Keratinocyte (primary cell): ENCODE measurements at regions not wholly inside any gene's neighbourhood (a gene's known extent, or its start where the extent isn't known, plus 50 kb on each side); places are given as distances from the start of the nearest gene placed in this dataset.

Experiments used
- DNase-seq: peaks from one replicate; pipeline ENCODE4 v3.0.0-alpha.2; 2011; ENCODE audit warnings: low read depth, missing footprints, low spot score
- FAIRE-seq: peaks from 2 replicates; lab custom pipeline; 2011; peaks lifted over from hg19 to GRCh38; lab: Jason Lieb, UNC
- H2AFZ ChIP-seq: 2 replicates; pipeline ENCODE4 v1.6.0; 2012; ENCODE audit warnings: low read length, control low read depth, inconsistent platforms; ENCODE audit not compliant: control insufficient read depth
- H3K27ac ChIP-seq: 2 replicates; pipeline ENCODE4 v1.5.1; 2011; ENCODE audit warnings: low read length; ENCODE audit not compliant: control insufficient read depth, insufficient read depth
- H3K27me3 ChIP-seq: 3 replicates; pipeline ENCODE4 v1.6.0; 2011; ENCODE audit warnings: low read length; ENCODE audit not compliant: control insufficient read depth, insufficient read depth; ENCODE audit errors: extremely low read depth
- H3K36me3 ChIP-seq, 2 experiments: 2 replicates in 1 of 2; 3 replicates in 1 of 2; pipeline ENCODE4 v1.5.1; 2011; ENCODE audit warnings: low read length in 2 of 2, mild to moderate bottlenecking in 1 of 2; ENCODE audit not compliant: control insufficient read depth in 2 of 2, insufficient read depth in 2 of 2; ENCODE audit errors: extremely low read depth in 1 of 2
- H3K4me1 ChIP-seq: 3 replicates; pipeline ENCODE4 v1.5.1; 2011; ENCODE audit warnings: low read length; ENCODE audit not compliant: control insufficient read depth, insufficient read depth; ENCODE audit errors: extremely low read depth
- H3K4me2 ChIP-seq: 3 replicates; pipeline ENCODE4 v1.6.0; 2011; ENCODE audit warnings: low read depth, low read length; ENCODE audit not compliant: control insufficient read depth, insufficient read depth; ENCODE audit errors: extremely low read depth
- H3K4me3 ChIP-seq, 3 experiments: fragments of 200-600 bp in 1 of 3; sonication (generic) in 1 of 3; 2 replicates in 2 of 3; 3 replicates in 1 of 3; pipeline ENCODE4 v1.5.1; 2011 to 2016; ENCODE audit warnings: low read length in 3 of 3, mild to moderate bottlenecking in 3 of 3, control low read depth in 2 of 3, inconsistent platforms in 1 of 3, low read depth in 1 of 3, mixed read lengths in 1 of 3, mixed run types in 1 of 3, moderate library complexity in 1 of 3; ENCODE audit not compliant: control insufficient read depth in 2 of 3, insufficient read depth in 2 of 3; ENCODE audit errors: extremely low read depth in 1 of 3
- H3K79me2 ChIP-seq: 2 replicates; pipeline ENCODE4 v1.6.0; 2012; ENCODE audit warnings: low read length; ENCODE audit not compliant: control insufficient read depth, insufficient read depth
- H3K9ac ChIP-seq: 3 replicates; pipeline ENCODE4 v1.6.0; 2011; ENCODE audit warnings: low read length; ENCODE audit not compliant: control insufficient read depth, insufficient read depth; ENCODE audit errors: extremely low read depth
- H3K9me1 ChIP-seq: 3 replicates; pipeline ENCODE4 v1.6.0; 2011; ENCODE audit warnings: low read length; ENCODE audit not compliant: control insufficient read depth, insufficient read depth; ENCODE audit errors: extremely low read depth
- H3K9me3 ChIP-seq: 2 replicates; pipeline ENCODE4 v1.5.1; 2012; ENCODE audit warnings: low read depth, low read length; ENCODE audit not compliant: control insufficient read depth
- H4K20me1 ChIP-seq: 3 replicates; pipeline ENCODE4 v1.6.0; 2011; ENCODE audit warnings: low read length; ENCODE audit not compliant: control insufficient read depth, insufficient read depth; ENCODE audit errors: extremely low read depth
- CTCF ChIP-seq, 3 experiments: IDR thresholded peaks in 1 of 3; conservative IDR thresholded peaks in 1 of 3; optimal IDR thresholded peaks in 1 of 3; 2 replicates in 2 of 3; 3 replicates in 1 of 3; pipeline versions ENCODE3 to v1.5.1; 2011; ENCODE audit warnings: low read length in 3 of 3, mild to moderate bottlenecking in 3 of 3, moderate library complexity in 2 of 3, control low read depth in 1 of 3, inconsistent platforms in 1 of 3; ENCODE audit not compliant: insufficient read depth in 2 of 3; ENCODE audit errors: extremely low read depth in 1 of 3
- EZH2 ChIP-seq: IDR thresholded peaks from one replicate; pipeline ENCODE4 v1.6.1; 2012; ENCODE audit warnings: inconsistent platforms, mild to moderate bottlenecking, low read length, moderate library complexity
- dilution Hi-C: fragments of 300-500 bp; cut with MboI; formaldehyde crosslinking; loops from one replicate; pipeline ENCODE4 v1.7.0; 2020; ENCODE audit warnings: low sequenced_read_pairs; ENCODE audit not compliant: extremely low pct_ligation_motif_present

- dilution Hi-C loops = no loop called here
- H3K79me2 ChIP-seq = no peaks in the 10 kb centered on the region
- H3K9me1 ChIP-seq = no peaks in the 10 kb centered on the region
Observed at GRCh38 chr13:54949735-54950134, 1921.1 kb downstream of the OLFM4 start.

GRCh38 chr13:54950546-54950945 lies 1921.9 kb downstream of the OLFM4 start:
- DNase-seq = no peak
- Histone ChIP-seq H3K79me2 (no peaks in the 10 kb centered on the region), H2AFZ (no peak overlapping the region), H3K27ac (no peak overlapping the region), H3K36me3 (no peaks in the 10 kb centered on the region), H3K9me1 (no peaks in the 10 kb centered on the region), H3K9ac (no peak overlapping the region), H3K4me3 (no peak overlapping the region), H3K27me3 (no peaks in the 10 kb centered on the region), H3K4me1 (no peaks in the 10 kb centered on the region), H3K9me3 (no peaks in the 10 kb centered on the region), H4K20me1 (no peaks in the 10 kb centered on the region), H3K4me2 (no peak overlapping the region)
- TF ChIP-seq CTCF (optimal IDR thresholded peaks at IDR 0.05 in 1 of 3, IDR thresholded peaks at IDR 0.05 in 1 of 3, conservative IDR thresholded peaks at IDR 0.05 in 1 of 3; ENCODE audit: extremely low read depth in 1 of 3, insufficient read depth in 2 of 3, low read length in 3 of 3) (peak in 1 of 3 experiments; percentile 15), EZH2 (no peak)
- dilution Hi-C loops = no loop called here
- FAIRE-seq = no peak

More at GRCh38 chr13:54949735-54950134, 1921.1 kb downstream of the OLFM4 start:
- Histone ChIP-seq H3K9me3 (no peaks in the 10 kb centered on the region), H3K27me3 (no peaks in the 10 kb centered on the region), H3K9ac (no peak overlapping the region), H3K4me1 (no peaks in the 10 kb centered on the region), H3K36me3 (no peaks in the 10 kb centered on the region), H3K4me3 (no peak overlapping the region), H3K4me2 (no peak overlapping the region), H2AFZ (no peak overlapping the region), H3K27ac (no peak overlapping the region), H4K20me1 (no peaks in the 10 kb centered on the region)
- DNase-seq = no peak
- FAIRE-seq = no peak
- no peak for TF ChIP-seq CTCF (optimal IDR thresholded peaks at IDR 0.05 in 1 of 3, IDR thresholded peaks at IDR 0.05 in 1 of 3, conservative IDR thresholded peaks at IDR 0.05 in 1 of 3; ENCODE audit: extremely low read depth in 1 of 3, insufficient read depth in 2 of 3, low read length in 3 of 3)
- TF ChIP-seq EZH2 = no peak
